ENCODE measurements at regions not wholly inside any gene's neighbourhood (a gene's known extent, or its start where the extent isn't known, plus 50 kb on each side); places are given as distances from the start of the nearest gene placed in this dataset.
"Not testable (repeated sequence)": the region's sequence is repeated elsewhere in the genome, so short reads cannot be mapped to it uniquely, and the experiment has no call there.

GRCh38 chrX:38940547-38940946, 139.3 kb downstream of the MID1IP1 start:
- DNase-seq (ENCODE audit: low spot score): no peak

DNA sequence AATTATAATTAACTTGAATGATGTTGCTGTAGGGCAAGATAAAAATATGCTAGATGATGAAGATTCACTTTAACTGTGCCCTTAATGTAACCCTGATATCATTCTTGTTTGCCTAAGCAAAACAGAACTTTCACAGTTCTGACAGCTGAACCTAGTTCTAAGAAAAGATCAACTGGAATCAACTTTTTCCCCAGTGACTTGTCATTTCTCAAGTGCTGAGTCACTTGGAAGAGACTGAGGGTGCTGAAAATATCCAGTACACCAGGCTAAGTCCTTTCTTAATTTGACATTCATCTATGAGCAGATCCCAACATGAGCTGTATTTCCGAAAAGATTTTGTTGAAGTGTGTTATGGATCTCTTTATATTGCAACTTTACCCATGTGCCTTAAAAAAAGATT, 140.4 kb downstream of the MID1IP1 start:
- no peak for DNase-seq (ENCODE audit: low spot score)

- no peak for DNase-seq (ENCODE audit: low spot score)
These were observed 141.9 kb downstream of the MID1IP1 start for GRCh38 chrX:38943120-38943519.

DNA sequence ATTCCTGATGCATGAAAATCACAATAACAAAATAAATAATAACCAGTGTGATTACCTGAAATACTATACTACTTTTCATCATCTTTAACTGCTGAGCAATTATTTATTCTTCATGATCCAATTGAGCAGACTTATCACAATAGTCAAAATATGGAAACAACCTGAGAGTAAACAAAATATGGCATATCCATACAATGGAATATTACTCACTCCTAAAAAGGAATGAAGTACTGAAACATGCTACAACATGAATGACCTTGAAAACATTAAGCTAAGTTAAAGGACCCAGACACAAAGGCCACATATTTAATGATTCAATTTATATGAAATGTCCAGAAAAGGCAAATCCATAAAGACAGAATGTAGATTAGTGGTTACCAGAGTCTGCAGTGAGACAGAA, 146.8 kb downstream of the MID1IP1 start:
- DNase-seq (ENCODE audit: low spot score): no peak

DNA sequence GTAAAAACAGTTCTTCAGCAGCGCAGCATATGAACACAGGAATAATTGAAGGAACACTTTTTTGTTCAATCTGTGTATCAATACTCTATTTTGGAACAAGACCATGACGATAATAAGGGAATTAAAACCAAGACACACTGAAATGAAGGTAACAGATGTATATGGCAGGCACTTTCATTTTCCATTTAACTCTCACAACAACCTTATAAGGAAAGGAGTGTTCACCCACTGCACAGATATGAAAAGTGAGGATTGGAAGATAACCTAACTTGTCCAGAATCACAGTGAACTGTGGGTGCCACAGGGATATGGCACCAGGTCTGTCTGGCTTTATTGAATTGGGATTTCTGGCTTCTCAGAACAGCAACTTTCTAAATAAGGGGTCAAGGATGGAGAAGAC, 153.3 kb downstream of the MID1IP1 start:
- no peak for DNase-seq (ENCODE audit: low spot score)

GRCh38 chrX:38959736-38960135, 158.5 kb downstream of the MID1IP1 start:
- no peak for DNase-seq (ENCODE audit: low spot score)

DNA sequence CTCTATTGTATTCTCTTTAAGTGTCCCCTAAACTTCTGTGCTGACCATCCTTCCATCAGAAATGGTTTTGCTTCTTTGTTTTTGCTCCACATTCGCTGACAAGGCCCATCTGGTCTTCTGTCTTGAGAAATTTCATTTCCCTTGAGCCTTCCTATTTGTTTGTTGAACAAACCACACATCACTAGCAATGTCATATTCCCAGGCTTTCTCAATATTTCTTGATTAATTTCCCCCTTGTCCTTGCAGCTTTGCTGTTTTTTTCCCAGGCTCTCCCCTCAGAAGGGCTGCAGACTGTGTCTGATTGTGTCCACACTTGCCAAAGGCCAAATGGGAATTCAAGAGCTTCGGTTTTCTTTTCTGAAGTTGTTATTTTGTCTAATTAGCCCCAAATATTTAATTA, 158.9 kb downstream of the MID1IP1 start:
- DNase-seq (ENCODE audit: low spot score): no peak

DNA sequence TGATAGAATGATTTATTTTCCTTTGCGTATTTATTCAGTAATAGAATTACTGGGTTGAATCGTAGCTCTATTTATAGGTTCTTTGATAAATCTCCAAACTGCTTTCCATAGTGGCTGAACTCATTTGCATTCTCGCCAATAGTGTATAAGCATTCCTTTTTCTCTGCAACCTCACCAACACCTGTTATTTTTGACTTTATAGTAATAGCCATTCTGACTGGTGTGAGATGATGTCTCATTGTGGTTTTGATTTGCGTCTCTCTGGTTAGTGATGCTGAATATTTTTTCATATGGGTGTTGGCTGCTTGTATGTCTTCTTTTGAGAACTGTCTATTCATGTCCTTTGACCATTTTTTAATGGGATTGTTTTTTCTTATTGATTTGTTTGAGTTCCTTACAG, 160.7 kb downstream of the MID1IP1 start:
- no peak for DNase-seq (ENCODE audit: low spot score)

DNA sequence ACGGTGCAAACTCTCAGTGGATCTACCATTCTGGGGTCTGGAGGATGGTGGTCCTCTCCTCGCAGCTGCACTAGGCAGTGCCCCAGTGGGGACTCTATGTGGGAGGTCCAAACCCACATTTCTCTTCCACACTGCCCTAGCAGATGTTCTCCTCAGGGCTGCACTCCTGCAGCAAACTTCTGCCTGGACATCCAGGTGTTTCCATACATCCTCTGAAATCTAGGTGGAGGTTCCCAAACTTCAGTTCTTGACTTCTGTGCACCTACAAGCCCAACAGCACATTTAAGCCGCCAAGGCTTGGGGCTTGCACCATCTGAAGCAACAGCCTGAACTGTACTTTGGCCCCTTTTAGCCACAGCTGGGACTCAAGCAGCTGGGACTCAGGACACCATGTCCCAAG, 162.0 kb downstream of the MID1IP1 start:
- DNase-seq (ENCODE audit: low spot score): not testable (repeated sequence)

DNA sequence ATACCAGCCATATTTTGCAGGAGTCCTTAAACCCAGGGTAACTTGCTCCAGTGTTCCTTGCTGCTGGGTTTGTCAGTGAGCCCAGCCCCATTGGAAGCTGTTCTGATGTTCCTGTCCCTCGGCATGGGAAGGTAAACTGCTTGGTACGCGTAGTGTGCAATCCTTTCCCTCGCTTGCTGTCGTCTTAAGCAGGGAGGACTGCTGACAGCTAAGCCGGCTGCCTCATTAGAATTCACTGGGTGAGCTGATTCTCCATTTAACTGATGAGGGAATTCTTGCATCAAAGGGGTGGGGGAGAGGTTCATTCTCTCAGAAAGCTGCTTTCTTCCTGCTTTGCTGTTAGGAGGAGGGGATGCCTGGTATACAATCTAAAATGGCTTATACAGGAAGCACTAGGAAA, 164.6 kb downstream of the MID1IP1 start:
- DNase-seq (ENCODE audit: low spot score): no peak

- no peak for DNase-seq (ENCODE audit: low spot score)
These were observed 167.3 kb downstream of the MID1IP1 start for GRCh38 chrX:38968344-38969216.

GRCh38 chrX:38970074-38970473, 168.8 kb downstream of the MID1IP1 start:
- no peak for DNase-seq (ENCODE audit: low spot score)

GRCh38 chrX:38970845-38971244, 169.6 kb downstream of the MID1IP1 start:
- DNase-seq (ENCODE audit: low spot score): no peak

GRCh38 chrX:38973322-38973721, 172.1 kb downstream of the MID1IP1 start:
- no peak for DNase-seq (ENCODE audit: low spot score)

DNA sequence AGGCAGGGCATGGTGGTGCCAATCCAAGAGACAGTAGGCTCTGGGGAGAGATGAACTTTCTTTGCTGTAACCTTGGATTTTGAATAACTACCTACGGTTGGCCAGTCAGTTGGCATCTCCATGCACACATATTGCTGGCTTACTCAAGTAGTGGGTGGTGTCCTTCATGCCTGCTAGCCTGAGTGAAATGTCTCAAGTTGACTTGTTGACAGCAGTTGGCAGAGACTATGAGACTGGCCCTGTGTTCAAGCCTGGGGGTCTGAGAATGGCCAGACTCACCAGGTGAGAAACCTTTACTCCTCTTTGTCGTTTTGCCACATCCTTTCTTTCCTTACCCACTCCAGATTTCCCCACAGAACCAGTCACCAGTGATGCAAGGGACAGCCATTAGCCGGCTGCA, 173.3 kb downstream of the MID1IP1 start:
- no peak for DNase-seq (ENCODE audit: low spot score)

- DNase-seq (ENCODE audit: low spot score): no peak
These were observed 174.2 kb downstream of the MID1IP1 start for GRCh38 chrX:38975368-38975942.

GRCh38 chrX:38982370-38982769, 181.1 kb downstream of the MID1IP1 start:
- DNase-seq (ENCODE audit: low spot score): no peak

GRCh38 chrX:38982843-38983242, 181.6 kb downstream of the MID1IP1 start:
- DNase-seq (ENCODE audit: low spot score): no peak

DNA sequence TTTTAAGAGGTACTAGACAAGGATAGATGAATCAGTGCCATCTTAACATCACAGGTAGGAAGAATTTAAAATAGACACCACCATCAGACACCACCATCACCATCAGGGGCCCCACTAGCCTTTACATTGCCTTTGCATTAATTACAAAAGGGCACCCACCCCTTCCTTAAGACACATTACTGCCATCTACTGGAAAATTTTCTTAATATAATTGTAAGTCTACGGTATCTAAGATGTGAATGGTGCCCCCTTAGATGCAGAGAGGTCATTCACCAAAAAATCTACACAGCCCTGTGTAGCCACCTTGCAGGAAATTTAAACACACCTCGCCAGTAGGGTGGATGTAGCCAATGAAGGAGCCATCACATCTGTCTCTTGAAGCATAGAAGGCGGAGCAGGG, 184.1 kb downstream of the MID1IP1 start:
- peak; percentile 30 for DNase-seq (ENCODE audit: low spot score)

DNA sequence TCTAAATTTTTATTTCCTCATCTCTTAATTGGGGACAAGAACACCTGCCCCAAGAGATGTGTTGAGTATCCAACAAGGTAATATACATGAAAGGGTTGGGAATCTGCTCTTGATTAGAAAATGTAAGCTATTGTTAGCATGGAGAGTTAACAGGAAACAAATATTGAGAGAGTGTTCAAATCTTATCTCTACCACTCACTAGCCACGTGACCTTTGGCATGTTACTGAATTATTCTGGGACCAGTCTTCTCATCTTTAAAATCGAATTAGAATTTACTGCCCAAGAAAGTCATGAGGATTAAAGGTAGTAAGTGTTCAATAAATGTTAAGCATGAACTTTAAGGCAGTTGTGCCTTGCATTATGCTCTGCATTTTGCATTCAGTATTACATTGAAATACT, 184.7 kb downstream of the MID1IP1 start:
- DNase-seq (ENCODE audit: low spot score): no peak

DNA sequence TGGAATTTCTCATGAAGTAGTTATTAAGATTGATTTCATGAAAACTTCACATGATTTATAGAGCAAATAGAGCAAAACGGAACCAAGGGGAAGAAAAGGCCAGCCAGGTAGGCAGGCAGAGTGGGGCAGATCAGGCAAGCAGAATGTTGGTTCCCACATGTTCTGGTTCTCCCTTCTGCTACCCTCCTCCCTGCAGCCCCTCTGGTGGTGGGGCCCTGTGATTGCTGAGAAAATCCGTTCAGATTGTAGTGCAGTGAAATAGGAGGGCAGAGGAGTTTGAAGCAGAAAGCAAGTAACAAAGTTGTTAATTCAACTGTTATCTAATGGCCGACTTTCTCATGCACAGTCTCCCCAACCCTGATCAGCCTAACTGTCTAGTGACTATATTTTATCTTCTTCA, 185.3 kb downstream of the MID1IP1 start:
- no peak for DNase-seq (ENCODE audit: low spot score)

DNA sequence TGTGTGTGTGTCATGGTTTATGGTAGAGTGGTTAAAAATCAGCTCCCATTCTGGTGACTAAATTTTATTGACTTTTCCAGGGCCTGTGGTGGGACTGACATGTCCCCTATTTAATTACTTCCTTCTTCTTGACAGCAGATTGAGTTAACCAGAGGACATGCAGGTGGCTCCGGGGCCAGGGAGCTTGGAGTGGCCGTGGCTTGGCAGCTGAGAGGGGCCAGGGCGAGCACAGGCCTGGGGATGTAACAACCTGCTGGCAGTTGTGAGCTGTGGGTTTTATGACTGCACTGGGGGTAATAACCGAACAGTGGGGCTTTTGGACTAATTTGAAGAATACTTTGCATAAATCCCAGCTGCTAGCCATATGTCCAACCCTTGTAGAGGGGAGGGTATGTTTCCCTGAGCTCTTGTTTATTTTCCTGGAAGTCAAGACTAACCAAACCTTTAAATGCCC, 186.0 kb downstream of the MID1IP1 start:
- DNase-seq (ENCODE audit: low spot score): no peak

DNA sequence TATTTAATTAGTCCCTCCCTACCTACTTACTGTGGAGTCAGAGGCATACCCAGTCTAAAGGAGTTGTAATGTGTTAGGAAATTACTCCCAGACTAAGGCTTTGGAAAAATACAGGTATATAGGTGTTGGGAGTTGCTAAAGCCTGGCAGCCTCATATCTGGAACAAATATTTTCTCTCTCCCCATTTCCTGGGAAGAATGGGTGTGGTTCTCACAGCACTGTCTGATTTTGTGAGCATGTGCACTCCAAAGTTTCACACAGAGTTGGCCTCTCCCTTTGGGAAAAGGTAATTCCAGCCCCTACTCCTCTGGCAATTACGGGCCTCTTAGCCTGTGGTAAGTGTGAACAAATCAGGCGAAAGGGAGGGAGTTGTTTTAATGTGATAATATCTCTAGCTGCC, 187.0 kb downstream of the MID1IP1 start:
- DNase-seq (ENCODE audit: low spot score): no peak

GRCh38 chrX:38989076-38989475, 187.8 kb downstream of the MID1IP1 start:
- no peak for DNase-seq (ENCODE audit: low spot score)

Measured in D341Med (cell line).